Left lung (tissue), 4 donors: ENCODE measurements at regions not wholly inside any gene's neighbourhood (a gene's known extent, or its start where the extent isn't known, plus 50 kb on each side); places are given as distances from the start of the nearest gene placed in this dataset.

Experiments
- ATAC-seq: fragments of 200-7000 bp; cut with Tn5 transposase; one replicate; pipeline ENCODE4 v1.9.1; 2020; ENCODE audit warnings: moderate library complexity
- DNase-seq, 4 donors: peaks; one replicate each; pipeline ENCODE4 v3.0.0-alpha.2; 2013 to 2020
- H3K27ac ChIP-seq, 2 donors: fragments of 200-600 bp; sonication (generic) in 1 of 2; one replicate each; pipeline versions ENCODE4 v1.5.0 to v1.8.0; 2020 to 2021
- H3K27me3 ChIP-seq, 2 donors: fragments of 200-600 bp; sonication (generic) in 1 of 2; one replicate each; pipeline versions ENCODE4 v1.5.0 to v1.8.0; 2020 to 2021
- H3K36me3 ChIP-seq, 2 donors: fragments of 200-600 bp; sonication (generic) in 1 of 2; one replicate each; pipeline versions ENCODE4 v1.5.0 to v1.8.0; 2020 to 2021
- H3K4me1 ChIP-seq, 2 donors: fragments of 200-600 bp; one replicate each; pipeline ENCODE4 v1.8.0; 2021
- H3K4me3 ChIP-seq, 2 donors: fragments of 200-600 bp; sonication (generic) in 1 of 2; one replicate each; pipeline versions ENCODE4 v1.5.0 to v1.8.0; 2020 to 2021; ENCODE audit warnings: mild to moderate bottlenecking in 1 of 2
- H3K9me3 ChIP-seq, 2 donors: fragments of 200-600 bp; sonication (generic) in 1 of 2; one replicate each; pipeline versions ENCODE4 v1.5.0 to v1.8.0; 2020 to 2021
- CTCF ChIP-seq, 2 donors: fragments of 200-600 bp; sonication (generic) in 1 of 2; IDR thresholded peaks; one replicate each; pipeline versions ENCODE4 v1.5.0 to v1.8.0; 2021; ENCODE audit warnings: antibody characterized with exemption in 2 of 2
- intact Hi-C, 2 donors: fragments of 100-400 bp; cut with DNase I; formaldehyde crosslinking; loops; one replicate each; pipeline versions ENCODE4 v1.11.2 to v1.14.2; 2022
- donor health status: DM: no; HTN: yes; CAD: no.
- donor health status: DM: no; HTN: no; CAD: no.

DNA sequence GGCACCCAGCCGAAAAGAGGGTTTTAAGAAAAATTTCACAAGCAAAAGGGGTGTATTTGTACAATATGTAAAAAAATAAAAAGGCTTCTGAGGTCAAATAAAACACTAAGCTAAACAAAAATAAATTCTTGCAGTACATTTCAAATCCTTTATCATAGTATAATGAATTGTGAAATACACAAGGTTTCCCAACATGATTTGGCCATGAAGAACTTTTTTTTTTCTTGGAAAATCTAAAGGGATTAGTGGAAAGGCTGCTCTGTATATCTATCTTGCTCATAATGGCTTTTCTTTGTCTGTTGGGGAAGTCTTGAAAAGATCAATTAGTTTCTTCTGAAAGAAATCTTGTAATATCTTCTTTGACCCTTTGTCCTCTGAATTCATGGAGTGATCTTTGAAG is 593.4 kb downstream of the PLPP3 start:
- Histone ChIP-seq H3K4me1 (peaks cover 0 to 3% of the 10 kb centered on the region in 2 donors), H3K36me3 (no peaks in the 10 kb centered on the region), H3K27me3 (no peaks in the 10 kb centered on the region), H3K9me3 (no peaks in the 10 kb centered on the region), H3K4me3 (no peak overlapping the region), H3K27ac (no peak overlapping the region)
- ATAC-seq = no peak
- DNase-seq = peak in 1 of 4 donors; percentile 73
- intact Hi-C loops = no loop called here
- TF ChIP-seq CTCF (IDR thresholded peaks at IDR 0.05) = no peak

DNA sequence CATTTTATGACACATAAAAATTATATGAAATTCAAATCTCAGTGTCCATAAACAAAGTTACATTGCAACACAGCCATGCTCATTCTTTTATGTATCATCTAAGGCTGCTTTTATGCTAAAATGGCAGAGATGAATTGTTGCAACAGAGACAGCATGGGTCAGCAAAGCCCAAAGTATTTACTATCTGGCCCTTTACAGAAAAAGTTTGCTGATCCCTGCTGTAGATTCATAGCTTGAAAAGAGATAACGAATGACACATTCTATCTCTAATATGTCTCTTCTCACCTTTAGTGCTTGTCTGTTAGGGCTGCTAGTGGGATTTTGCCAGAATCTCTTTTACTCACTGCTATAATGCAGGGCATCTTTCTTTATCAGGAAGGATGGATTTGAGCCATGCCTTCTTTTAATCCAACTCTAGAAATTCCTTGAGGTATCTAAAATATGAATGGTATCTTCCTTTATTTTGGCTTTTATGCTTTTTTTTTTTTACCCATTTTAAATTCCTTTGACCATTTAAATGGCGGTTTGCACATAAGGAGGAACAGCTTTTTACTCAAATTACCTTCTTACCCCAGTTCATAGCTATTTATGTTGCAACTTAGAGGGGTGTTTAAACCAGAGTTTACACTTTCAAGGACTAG is 598.2 kb downstream of the PLPP3 start:
- ATAC-seq (no peak), DNase-seq (no peak)
- peaks cover 0 to 5% of the 10 kb centered on the region in 2 donors for H3K9me3 ChIP-seq
- no peaks in the 10 kb centered on the region for H3K4me1 ChIP-seq
- no peak for TF ChIP-seq CTCF (IDR thresholded peaks at IDR 0.05)
- H3K4me3 ChIP-seq = no peak overlapping the region
- H3K27me3 ChIP-seq = no peaks in the 10 kb centered on the region
- intact Hi-C loops = no loop called here
- no peaks in the 10 kb centered on the region for H3K36me3 ChIP-seq
- H3K27ac ChIP-seq = no peak overlapping the region

DNA sequence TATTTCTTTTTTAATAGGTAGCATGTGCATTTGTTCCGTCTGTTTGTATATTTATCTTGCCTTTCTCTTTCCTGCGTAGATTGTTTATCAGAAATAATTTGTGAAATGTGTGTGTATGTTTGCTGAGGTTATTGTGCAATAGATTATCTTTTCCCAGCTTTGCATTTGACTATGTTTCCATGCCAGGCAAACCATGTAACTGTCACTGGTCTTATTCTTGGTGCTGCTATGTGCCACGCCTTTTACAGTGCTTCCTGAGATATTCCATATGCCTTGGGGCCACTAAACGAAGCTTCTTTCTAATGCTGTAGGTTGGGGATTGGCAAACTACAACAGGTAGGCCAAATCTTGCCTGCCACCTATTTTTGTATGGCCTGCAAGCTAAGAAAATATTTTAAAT is 598.8 kb downstream of the PLPP3 start:
- no peaks in the 10 kb centered on the region for H3K4me1 ChIP-seq
- H3K27ac ChIP-seq = no peak overlapping the region
- intact Hi-C loops = no loop called here
- ATAC-seq (no peak), DNase-seq (peak in 1 of 4 donors; percentile 76)
- no peak for TF ChIP-seq CTCF (IDR thresholded peaks at IDR 0.05)
- H3K27me3 ChIP-seq = no peaks in the 10 kb centered on the region
- H3K36me3 ChIP-seq = no peaks in the 10 kb centered on the region
- H3K9me3 ChIP-seq = peaks cover 0 to 5% of the 10 kb centered on the region in 2 donors
- no peak overlapping the region for H3K4me3 ChIP-seq

DNA sequence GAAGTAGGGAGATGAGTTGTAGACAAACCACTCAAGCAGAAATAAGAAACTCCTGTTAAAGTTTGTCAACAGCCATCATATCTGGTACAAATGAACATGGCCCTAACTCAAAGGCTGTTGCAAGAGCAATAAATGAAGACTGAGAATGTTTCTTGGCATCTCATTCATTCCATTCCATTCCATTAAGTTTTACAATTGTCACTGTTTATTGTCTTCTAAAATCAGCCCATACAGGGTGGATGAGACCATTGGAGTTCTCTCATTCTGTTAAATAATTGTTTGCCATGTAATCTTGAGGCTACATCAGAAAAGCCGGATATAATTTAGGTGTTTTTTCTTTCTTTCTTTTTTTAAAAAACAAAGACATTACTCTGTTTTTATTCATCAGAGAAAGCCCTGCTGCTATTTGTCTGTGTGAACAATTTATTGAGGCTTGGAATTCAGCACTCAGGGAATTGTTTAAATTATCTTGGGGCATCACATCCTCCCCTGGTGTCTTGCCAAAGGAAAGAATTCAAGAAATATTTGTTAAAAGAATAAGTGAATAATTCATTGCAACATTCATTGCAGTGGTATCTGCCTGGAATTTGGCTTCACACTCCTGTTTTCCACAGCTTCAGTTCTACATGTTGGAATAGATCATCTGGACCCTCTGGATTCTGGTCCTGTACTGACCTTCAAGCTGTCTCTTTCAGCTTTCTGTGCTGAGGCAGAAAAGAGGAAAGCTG is 604.5 kb downstream of the PLPP3 start:
- intact Hi-C loops = no loop called here
- DNase-seq (no peak), ATAC-seq (no peak)
- no peak overlapping the region for H3K4me3 ChIP-seq
- peaks cover 0 to 5% of the 10 kb centered on the region in 2 donors for H3K9me3 ChIP-seq
- TF ChIP-seq CTCF (IDR thresholded peaks at IDR 0.05) = no peak
- no peaks in the 10 kb centered on the region for H3K27me3 ChIP-seq
- no peaks in the 10 kb centered on the region for H3K36me3 ChIP-seq
- H3K4me1 ChIP-seq = no peaks in the 10 kb centered on the region
- no peak overlapping the region for H3K27ac ChIP-seq

- no peak for TF ChIP-seq CTCF (IDR thresholded peaks at IDR 0.05)
- Histone ChIP-seq H3K9me3 (no peaks in the 10 kb centered on the region), H3K27ac (no peak overlapping the region), H3K36me3 (no peaks in the 10 kb centered on the region), H3K27me3 (no peaks in the 10 kb centered on the region), H3K4me3 (no peak overlapping the region), H3K4me1 (no peaks in the 10 kb centered on the region)
- intact Hi-C loops = no loop called here
- ATAC-seq = no peak
- no peak for DNase-seq
These were observed 608.7 kb downstream of the PLPP3 start for GRCh38 chr1:55970526-55971110.
